ENCODE measurements at regions not wholly inside any gene's neighbourhood (a gene's known extent, or its start where the extent isn't known, plus 50 kb on each side); places are given as distances from the start of the nearest gene placed in this dataset.

DNA sequence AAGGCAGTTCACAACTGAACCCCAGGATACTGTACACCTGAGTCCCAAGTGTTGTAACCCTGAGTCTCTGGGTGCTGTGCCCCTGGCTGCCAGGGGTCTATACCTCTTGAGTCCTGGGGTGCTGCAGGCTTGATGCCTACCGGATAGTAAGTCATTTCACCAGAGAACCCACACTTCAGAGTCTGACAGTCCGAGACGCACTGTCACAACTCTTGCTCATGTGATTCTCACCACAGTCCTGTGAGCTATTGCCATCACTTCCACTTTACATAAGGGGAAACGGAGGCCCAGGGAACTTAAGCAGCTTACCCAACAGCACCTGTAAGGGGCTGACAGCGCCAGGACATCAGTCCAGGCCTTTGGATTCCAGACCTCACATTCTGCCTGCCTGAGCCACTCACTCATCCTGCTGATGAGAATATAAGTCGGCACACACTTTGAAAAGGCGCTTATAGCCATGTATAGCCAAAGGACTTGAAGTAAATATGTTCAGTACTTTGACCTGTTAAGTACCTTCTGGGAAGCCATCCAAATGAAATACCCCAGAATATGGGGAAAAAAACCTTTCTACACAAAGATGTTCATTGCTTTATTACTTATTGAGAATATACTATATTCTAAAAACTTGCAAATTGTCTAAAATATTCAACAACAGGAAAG lies 180.7 kb upstream of the ID2 start:
- H3K36me3 Mint-ChIP-seq (ENCODE audit: low read depth), result no peaks in the 10 kb centered on the region
- H3K27me3 Mint-ChIP-seq, result peaks cover 52% of the 10 kb centered on the region

DNA sequence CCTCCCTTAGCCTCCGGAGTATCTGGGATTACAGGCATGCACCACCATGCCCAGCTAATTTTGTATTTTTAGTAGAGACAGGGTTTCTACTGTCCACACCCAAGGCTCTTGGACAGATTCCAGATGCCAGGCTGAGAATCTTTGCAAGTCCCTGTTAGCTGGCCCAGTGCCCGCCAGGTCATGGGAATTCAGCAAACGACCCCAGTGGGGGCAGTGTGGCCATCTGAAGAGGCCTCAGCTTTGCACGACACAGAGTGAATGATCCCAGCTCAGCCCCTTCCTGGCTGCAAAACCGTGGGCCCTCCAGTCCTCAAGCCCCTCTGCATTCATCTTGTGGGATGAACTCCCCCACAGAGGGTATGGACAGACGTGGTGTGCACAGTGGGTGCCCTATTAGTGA lies 179.5 kb upstream of the ID2 start:
- DNase-seq, result no peak
- no peak for ATAC-seq (ENCODE audit: low read depth)
- Mint-ChIP-seq H3K27ac (no peak overlapping the region), H3K4me1 (no peaks in the 10 kb centered on the region), H3K36me3 (ENCODE audit: low read depth) (no peaks in the 10 kb centered on the region), H3K9me3 (no peaks in the 10 kb centered on the region), H3K4me3 (no peak overlapping the region), H3K27me3 (peaks cover 46% of the 10 kb centered on the region)
- ChIA-PET CTCF (no interaction called here), POLR2A (no interaction called here)
- TF ChIP-seq CTCF (IDR thresholded peaks at IDR 0.05), result no peak
- intact Hi-C loops (cut with micrococcal nuclease), result no loop called here

More for the DNA sequence above, 180.7 kb upstream of the ID2 start:
- Mint-ChIP-seq H3K4me3 (no peak overlapping the region), H3K4me1 (no peaks in the 10 kb centered on the region), H3K27ac (no peak overlapping the region), H3K9me3 (no peaks in the 10 kb centered on the region)
- intact Hi-C loops (cut with micrococcal nuclease), result no loop called here
- CTCF ChIA-PET, result no interaction called here
- no peak for TF ChIP-seq CTCF (IDR thresholded peaks at IDR 0.05)
- DNase-seq (no peak), ATAC-seq (ENCODE audit: low read depth) (no peak)
- POLR2A ChIA-PET, result no interaction called here

- POLR2A ChIA-PET, result interaction anchor here (0.6 kb wide), 1 partner anchor 39 kb away, joined by 5 read pairs; no protein-coding TSS in a partner anchor
- H3K27ac Mint-ChIP-seq, result no peak overlapping the region
- DNase-seq (no peak), ATAC-seq (ENCODE audit: low read depth) (no peak)
- CTCF ChIA-PET, result no interaction called here
- peaks cover 40% of the 10 kb centered on the region for H3K27me3 Mint-ChIP-seq
- TF ChIP-seq CTCF (IDR thresholded peaks at IDR 0.05), result no peak
- no peak overlapping the region for H3K4me3 Mint-ChIP-seq
- peaks cover 5% of the 10 kb centered on the region for H3K9me3 Mint-ChIP-seq
- H3K4me1 Mint-ChIP-seq, result no peaks in the 10 kb centered on the region
- intact Hi-C loops (cut with micrococcal nuclease), result no loop called here
- H3K36me3 Mint-ChIP-seq (ENCODE audit: low read depth), result no peaks in the 10 kb centered on the region
These were observed 176.4 kb upstream of the ID2 start for GRCh38 chr2:8505311-8505920.

GRCh38 chr2:8506746-8507145 lies 175.1 kb upstream of the ID2 start:
- intact Hi-C loops (cut with micrococcal nuclease), result no loop called here
- H3K27ac Mint-ChIP-seq, result no peak overlapping the region
- DNase-seq, result no peak
- H3K9me3 Mint-ChIP-seq, result peaks cover 7% of the 10 kb centered on the region
- H3K36me3 Mint-ChIP-seq (ENCODE audit: low read depth), result no peaks in the 10 kb centered on the region
- H3K4me3 Mint-ChIP-seq, result no peak overlapping the region
- H3K27me3 Mint-ChIP-seq, result peaks cover 38% of the 10 kb centered on the region
- no peak for TF ChIP-seq CTCF (IDR thresholded peaks at IDR 0.05)
- ChIA-PET CTCF (no interaction called here), POLR2A (no interaction called here)
- H3K4me1 Mint-ChIP-seq, result no peaks in the 10 kb centered on the region
- no peak for ATAC-seq (ENCODE audit: low read depth)

DNA sequence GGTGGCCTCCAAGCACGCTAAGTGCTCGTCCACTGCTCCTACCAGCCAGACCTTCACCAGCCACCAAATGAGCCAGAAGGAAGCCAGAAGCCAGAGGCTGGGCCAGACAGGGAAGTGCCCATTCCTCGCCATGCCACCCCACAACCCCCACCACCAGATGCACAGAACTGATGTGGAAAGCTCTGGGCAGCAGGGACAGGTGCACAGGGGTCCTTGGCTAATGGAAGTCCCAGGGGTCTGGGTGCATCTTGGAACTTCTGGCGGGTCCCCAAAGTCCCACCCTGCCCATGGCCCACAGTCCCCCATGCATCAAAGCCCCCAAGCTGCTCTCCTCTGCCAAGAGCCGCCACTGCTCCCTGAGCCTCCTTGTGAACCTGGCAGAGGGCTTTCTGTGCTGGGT lies 173.1 kb upstream of the ID2 start:
- DNase-seq, result no peak
- intact Hi-C loops (cut with micrococcal nuclease), result no loop called here
- CTCF ChIA-PET, result no interaction called here
- ATAC-seq (ENCODE audit: low read depth), result no peak
- H3K27me3 Mint-ChIP-seq, result peaks cover 37% of the 10 kb centered on the region
- peaks cover 3% of the 10 kb centered on the region for H3K4me1 Mint-ChIP-seq
- H3K36me3 Mint-ChIP-seq (ENCODE audit: low read depth), result no peaks in the 10 kb centered on the region
- H3K27ac Mint-ChIP-seq, result no peak overlapping the region
- peaks cover 10% of the 10 kb centered on the region for H3K9me3 Mint-ChIP-seq
- no peak overlapping the region for H3K4me3 Mint-ChIP-seq
- TF ChIP-seq CTCF (IDR thresholded peaks at IDR 0.05), result no peak
- POLR2A ChIA-PET, result no interaction called here

Data from activated B cell treated with CpG ODN at 0.5 μM for 24 hours (primary cell).